ENCODE measurements at regions not wholly inside any gene's neighbourhood (a gene's known extent, or its start where the extent isn't known, plus 50 kb on each side); places are given as distances from the start of the nearest gene placed in this dataset.

GRCh38 chr2:104280216-104280615 is 573.7 kb upstream of the POU3F3 start:
- Histone ChIP-seq H3K27me3 (no peaks in the 10 kb centered on the region), H3K4me3 (no peak overlapping the region), H3K36me3 (no peaks in the 10 kb centered on the region), H3K27ac (no peak overlapping the region), H3K9me3 (no peaks in the 10 kb centered on the region), H3K4me1 (no peaks in the 10 kb centered on the region)
- DNase-seq (ENCODE audit: low spot score in 2 of 2): no peak
- intact Hi-C loops (cut with DNase I): no loop called here
- TF ChIP-seq, protein P1, sequence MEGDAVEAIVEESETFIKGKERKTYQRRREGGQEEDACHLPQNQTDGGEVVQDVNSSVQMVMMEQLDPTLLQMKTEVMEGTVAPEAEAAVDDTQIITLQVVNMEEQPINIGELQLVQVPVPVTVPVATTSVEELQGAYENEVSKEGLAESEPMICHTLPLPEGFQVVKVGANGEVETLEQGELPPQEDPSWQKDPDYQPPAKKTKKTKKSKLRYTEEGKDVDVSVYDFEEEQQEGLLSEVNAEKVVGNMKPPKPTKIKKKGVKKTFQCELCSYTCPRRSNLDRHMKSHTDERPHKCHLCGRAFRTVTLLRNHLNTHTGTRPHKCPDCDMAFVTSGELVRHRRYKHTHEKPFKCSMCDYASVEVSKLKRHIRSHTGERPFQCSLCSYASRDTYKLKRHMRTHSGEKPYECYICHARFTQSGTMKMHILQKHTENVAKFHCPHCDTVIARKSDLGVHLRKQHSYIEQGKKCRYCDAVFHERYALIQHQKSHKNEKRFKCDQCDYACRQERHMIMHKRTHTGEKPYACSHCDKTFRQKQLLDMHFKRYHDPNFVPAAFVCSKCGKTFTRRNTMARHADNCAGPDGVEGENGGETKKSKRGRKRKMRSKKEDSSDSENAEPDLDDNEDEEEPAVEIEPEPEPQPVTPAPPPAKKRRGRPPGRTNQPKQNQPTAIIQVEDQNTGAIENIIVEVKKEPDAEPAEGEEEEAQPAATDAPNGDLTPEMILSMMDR (IDR thresholded peaks at IDR 0.05): no peak

GRCh38 chr2:104286841-104287240 is 567.1 kb upstream of the POU3F3 start:
- intact Hi-C loops (cut with DNase I): no loop called here
- TF ChIP-seq, protein P1 (IDR thresholded peaks at IDR 0.05): no peak
- no peak overlapping the region for H3K4me3 ChIP-seq
- DNase-seq (ENCODE audit: low spot score in 2 of 2): no peak
- H3K36me3 ChIP-seq: no peaks in the 10 kb centered on the region
- H3K9me3 ChIP-seq: no peaks in the 10 kb centered on the region
- H3K4me1 ChIP-seq: no peaks in the 10 kb centered on the region
- H3K27ac ChIP-seq: no peak overlapping the region
- H3K27me3 ChIP-seq: no peaks in the 10 kb centered on the region

DNA sequence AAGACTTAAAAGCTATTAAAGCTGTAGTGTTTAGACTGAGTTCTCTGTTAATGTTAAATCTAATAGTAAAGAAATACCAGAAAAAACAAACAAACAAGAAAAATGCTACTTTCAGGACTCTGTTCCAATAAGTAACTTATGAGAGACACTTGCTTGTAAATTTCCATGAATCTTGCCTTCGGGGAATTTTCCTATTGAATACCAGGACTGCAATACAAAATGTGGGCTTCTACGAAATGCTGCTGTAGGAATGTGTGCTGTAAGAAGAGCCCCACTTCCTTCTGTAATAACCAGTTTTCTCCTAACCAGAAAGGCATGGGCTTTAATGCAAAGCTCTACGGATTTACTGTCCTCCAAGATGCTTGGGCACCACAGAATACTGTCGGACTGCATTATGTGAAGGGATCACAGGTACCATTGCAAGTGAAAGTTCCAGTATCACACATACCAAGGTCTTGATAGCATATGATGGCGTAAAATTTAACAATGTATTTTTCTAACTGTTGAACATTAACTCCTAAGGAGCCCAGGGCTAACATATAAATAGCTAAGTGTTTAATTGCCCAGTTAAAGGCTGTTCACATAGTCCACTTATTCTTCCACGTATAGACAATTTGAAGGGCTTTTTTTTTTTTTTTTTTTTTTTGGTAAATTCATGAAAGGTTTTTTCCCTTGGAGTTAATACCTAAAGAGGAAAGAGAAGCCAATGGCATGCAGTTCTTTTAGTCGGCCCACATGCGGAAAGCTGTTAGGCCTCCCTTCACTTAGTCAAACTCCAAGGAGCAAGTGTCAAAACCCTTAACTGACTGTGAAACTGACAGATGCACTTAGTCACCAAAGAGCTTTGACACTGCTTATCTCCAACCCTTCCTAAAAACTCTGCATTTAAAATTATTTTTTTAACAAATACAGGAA is 564.0 kb upstream of the POU3F3 start:
- intact Hi-C loops (cut with DNase I): no loop called here
- no peak for DNase-seq (ENCODE audit: low spot score in 2 of 2)
- TF ChIP-seq, protein P1 (IDR thresholded peaks at IDR 0.05): no peak
- Histone ChIP-seq H3K4me3 (no peak overlapping the region), H3K9me3 (no peaks in the 10 kb centered on the region), H3K27ac (no peak overlapping the region), H3K27me3 (no peaks in the 10 kb centered on the region), H3K36me3 (no peaks in the 10 kb centered on the region), H3K4me1 (no peaks in the 10 kb centered on the region)

GRCh38 chr2:104290566-104290891 is 563.4 kb upstream of the POU3F3 start:
- Histone ChIP-seq H3K36me3 (no peaks in the 10 kb centered on the region), H3K9me3 (no peaks in the 10 kb centered on the region), H3K27me3 (no peaks in the 10 kb centered on the region), H3K27ac (no peak overlapping the region), H3K4me1 (no peaks in the 10 kb centered on the region), H3K4me3 (no peak overlapping the region)
- intact Hi-C loops (cut with DNase I): no loop called here
- no peak for DNase-seq (ENCODE audit: low spot score in 2 of 2)
- TF ChIP-seq, protein P1 (IDR thresholded peaks at IDR 0.05): no peak

DNA sequence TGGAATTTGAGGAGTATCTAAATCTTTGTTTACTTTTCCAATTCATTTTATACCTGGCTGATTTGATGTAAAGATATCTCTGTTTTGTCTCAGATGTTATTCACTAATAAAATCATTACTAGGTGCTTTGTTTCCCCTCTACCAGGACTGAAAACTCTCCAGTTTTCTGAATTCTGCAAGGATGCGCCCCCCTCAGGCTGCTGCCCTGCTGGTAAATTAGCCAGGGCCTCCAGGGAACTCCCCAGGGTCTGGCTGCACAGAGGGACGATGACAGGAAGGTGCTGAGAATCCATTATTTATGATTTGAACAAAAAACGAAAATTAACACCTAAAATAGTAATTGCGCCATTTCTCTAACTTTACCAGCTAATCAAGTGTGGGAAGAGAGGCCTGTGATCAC is 541.2 kb upstream of the POU3F3 start:
- Histone ChIP-seq H3K27ac (no peak overlapping the region), H3K4me3 (no peak overlapping the region), H3K36me3 (no peaks in the 10 kb centered on the region), H3K9me3 (no peaks in the 10 kb centered on the region), H3K27me3 (no peaks in the 10 kb centered on the region), H3K4me1 (no peaks in the 10 kb centered on the region)
- TF ChIP-seq, protein P1 (IDR thresholded peaks at IDR 0.05): no peak
- no peak for DNase-seq (ENCODE audit: low spot score in 2 of 2)
- intact Hi-C loops (cut with DNase I): no loop called here

Measured in ascending aorta (tissue), 2 donors.